Gastroesophageal sphincter (tissue), 4 donors: ENCODE measurements at regions not wholly inside any gene's neighbourhood (a gene's known extent, or its start where the extent isn't known, plus 50 kb on each side); places are given as distances from the start of the nearest gene placed in this dataset.

Experiments used
- ATAC-seq: fragments of 150-250 bp; one replicate; pipeline ENCODE4 v1.9.1; 2016; ENCODE audit warnings: mild to moderate bottlenecking, moderate library complexity
- H3K27ac ChIP-seq, 4 donors: fragments of 200-600 bp; sonication (generic) in 3 of 4; 1 replicate in 3 of 4; 2 replicates in 1 of 4; pipeline ENCODE4 v1.5.1; 2016 to 2019
- H3K27me3 ChIP-seq: fragments of 200-600 bp; sonication (generic); one replicate; pipeline ENCODE4 v1.5.1; 2019
- H3K36me3 ChIP-seq, 2 donors: fragments of 200-600 bp; sonication (generic); one replicate each; pipeline ENCODE4 v1.5.1; 2019; ENCODE audit warnings: control low read depth in 1 of 2
- H3K4me1 ChIP-seq, 3 donors: fragments of 200-600 bp; sonication (generic); 1 replicate in 2 of 3; 2 replicates in 1 of 3; pipeline ENCODE4 v1.5.1; 2016 to 2019; ENCODE audit warnings: control low read depth in 2 of 3
- H3K4me3 ChIP-seq, 2 donors: fragments of 200-600 bp; sonication (generic); one replicate each; pipeline ENCODE4 v1.5.1; 2019; ENCODE audit warnings: mild to moderate bottlenecking in 1 of 2, moderate library complexity in 1 of 2
- H3K9me3 ChIP-seq, 3 donors: fragments of 200-600 bp; sonication (generic); one replicate each; pipeline ENCODE4 v1.5.1; 2017 to 2019; ENCODE audit warnings: control low read depth in 2 of 3
- EP300 ChIP-seq: sonication (generic); formaldehyde crosslinking; IDR thresholded peaks from one replicate; pipeline ENCODE4 v1.6.1; 2017; ENCODE audit warnings: antibody characterized with exemption, mild to moderate bottlenecking
- POLR2A ChIP-seq, 2 donors: fragments of 450-650 bp; IDR thresholded peaks; one replicate each; pipeline ENCODE4 v1.6.1; 2017; ENCODE audit warnings: antibody characterized with exemption in 2 of 2, mild to moderate bottlenecking in 2 of 2, moderate library complexity in 1 of 2
- POLR2AphosphoS5 ChIP-seq: sonication (generic); formaldehyde crosslinking; IDR thresholded peaks from one replicate; pipeline ENCODE4 v1.6.1; 2017; ENCODE audit warnings: antibody characterized with exemption
- WGBS, 2 donors: methylation state at CpG; one replicate each; pipeline ENCODE4 v1.1.5; 2018; ENCODE audit warnings: low coverage in 1 of 2; 5-methylcytosine and 5-hydroxymethylcytosine counted together
- TF ChIP-seq, protein P1 (sequence below), 4 experiments: fragments of 200-600 bp in 2 of 4; fragments of 450-650 bp in 2 of 4; sonication (generic) in 1 of 4; IDR thresholded peaks; one replicate each; pipeline ENCODE4 v1.5.1; 2017 to 2019; ENCODE audit warnings: antibody characterized with exemption in 4 of 4, mild to moderate bottlenecking in 2 of 4, moderate library complexity in 2 of 4

DNA sequence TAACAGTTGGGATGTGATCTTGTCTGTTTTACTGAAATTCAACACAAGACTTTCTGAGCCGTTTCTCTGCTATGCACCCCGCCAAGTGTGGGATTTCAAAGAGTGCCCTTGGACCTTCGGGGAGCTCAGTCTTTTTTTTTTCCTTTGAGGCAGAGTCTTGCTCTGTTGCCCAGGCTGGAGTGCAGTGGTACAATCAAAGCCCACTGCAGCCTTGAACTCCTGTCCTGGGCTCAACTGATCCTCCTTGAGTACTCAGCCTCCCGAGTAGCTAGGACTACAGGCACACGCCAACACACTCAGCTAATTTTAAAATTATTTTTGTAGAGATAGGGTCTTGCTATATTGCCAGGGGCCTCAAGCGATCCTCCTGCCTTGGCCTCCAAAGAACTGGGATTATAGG is 162.9 kb downstream of the BAMBI start:
- ATAC-seq, result no peak
- Histone ChIP-seq H3K4me3 (no peak overlapping the region), H3K36me3 (no peaks in the 10 kb centered on the region), H3K27me3 (no peaks in the 10 kb centered on the region), H3K27ac (no peak overlapping the region), H3K9me3 (peaks cover 0 to 6% (median 0%) of the 10 kb centered on the region in 3 donors), H3K4me1 (peaks cover 0 to 18% (median 0%) of the 10 kb centered on the region in 3 donors)
- 85% methylated on average over 4 to 5 of the region's 6 CpGs for WGBS, 2 donors
- TF ChIP-seq POLR2A (IDR thresholded peaks at IDR 0.05), result no peak
- TF ChIP-seq EP300, result no peak
- TF ChIP-seq, protein P1, sequence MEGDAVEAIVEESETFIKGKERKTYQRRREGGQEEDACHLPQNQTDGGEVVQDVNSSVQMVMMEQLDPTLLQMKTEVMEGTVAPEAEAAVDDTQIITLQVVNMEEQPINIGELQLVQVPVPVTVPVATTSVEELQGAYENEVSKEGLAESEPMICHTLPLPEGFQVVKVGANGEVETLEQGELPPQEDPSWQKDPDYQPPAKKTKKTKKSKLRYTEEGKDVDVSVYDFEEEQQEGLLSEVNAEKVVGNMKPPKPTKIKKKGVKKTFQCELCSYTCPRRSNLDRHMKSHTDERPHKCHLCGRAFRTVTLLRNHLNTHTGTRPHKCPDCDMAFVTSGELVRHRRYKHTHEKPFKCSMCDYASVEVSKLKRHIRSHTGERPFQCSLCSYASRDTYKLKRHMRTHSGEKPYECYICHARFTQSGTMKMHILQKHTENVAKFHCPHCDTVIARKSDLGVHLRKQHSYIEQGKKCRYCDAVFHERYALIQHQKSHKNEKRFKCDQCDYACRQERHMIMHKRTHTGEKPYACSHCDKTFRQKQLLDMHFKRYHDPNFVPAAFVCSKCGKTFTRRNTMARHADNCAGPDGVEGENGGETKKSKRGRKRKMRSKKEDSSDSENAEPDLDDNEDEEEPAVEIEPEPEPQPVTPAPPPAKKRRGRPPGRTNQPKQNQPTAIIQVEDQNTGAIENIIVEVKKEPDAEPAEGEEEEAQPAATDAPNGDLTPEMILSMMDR (IDR thresholded peaks at IDR 0.05), result no peak
- TF ChIP-seq POLR2AphosphoS5, result no peak

DNA sequence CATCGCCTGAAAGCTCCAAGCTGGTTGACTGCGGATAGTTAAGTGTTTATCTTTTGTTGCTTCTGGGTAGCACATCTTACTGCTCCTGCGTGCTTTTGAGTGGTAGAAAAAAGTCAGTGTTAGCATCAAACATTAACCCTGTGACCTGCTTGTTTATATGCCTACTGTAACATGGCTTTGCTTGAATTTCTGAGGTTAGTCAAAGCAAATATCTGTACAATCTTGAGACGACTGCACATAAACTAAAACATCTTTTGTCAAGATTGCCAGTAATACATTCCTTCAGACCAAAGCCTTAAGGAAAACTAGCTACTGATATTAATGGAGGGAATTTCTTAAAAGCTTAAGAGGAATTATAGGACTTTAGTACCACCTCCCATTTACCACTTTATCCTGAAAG is 163.7 kb downstream of the BAMBI start:
- Histone ChIP-seq H3K27ac (no peak overlapping the region), H3K36me3 (no peaks in the 10 kb centered on the region), H3K27me3 (no peaks in the 10 kb centered on the region), H3K4me1 (peaks cover 0 to 18% (median 0%) of the 10 kb centered on the region in 3 donors), H3K9me3 (peaks cover 0 to 14% (median 0%) of the 10 kb centered on the region in 3 donors), H3K4me3 (no peak overlapping the region)
- TF ChIP-seq, protein P1 (IDR thresholded peaks at IDR 0.05), result no peak
- TF ChIP-seq POLR2AphosphoS5, result no peak
- TF ChIP-seq POLR2A (IDR thresholded peaks at IDR 0.05), result no peak
- no peak for TF ChIP-seq EP300
- 51 to 58% methylated on average over 3 to 4 of the region's 4 CpGs for WGBS, 2 donors
- no peak for ATAC-seq

DNA sequence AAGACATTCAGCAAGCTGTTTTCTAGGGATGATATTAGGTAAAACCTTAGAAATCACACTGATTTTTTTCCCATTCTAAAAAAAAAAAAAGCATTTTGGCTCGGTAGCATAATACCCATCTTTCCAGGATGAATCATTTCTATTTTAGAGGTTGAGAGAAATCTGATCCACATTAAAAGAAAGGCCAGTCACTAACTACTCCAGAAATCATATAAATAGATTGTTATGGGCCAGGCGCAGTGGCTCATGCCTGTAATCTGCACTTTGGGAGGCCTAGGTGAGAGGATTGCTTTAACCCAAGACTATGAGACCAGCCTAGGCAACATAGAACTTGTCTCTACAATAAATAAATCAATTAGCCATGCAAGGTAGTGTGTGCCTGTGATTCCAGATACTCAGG is 164.3 kb downstream of the BAMBI start:
- Histone ChIP-seq H3K36me3 (no peaks in the 10 kb centered on the region), H3K27ac (no peak overlapping the region), H3K27me3 (no peaks in the 10 kb centered on the region), H3K4me3 (no peak overlapping the region), H3K9me3 (peaks cover 0 to 14% (median 0%) of the 10 kb centered on the region in 3 donors), H3K4me1 (peaks cover 0 to 18% (median 0%) of the 10 kb centered on the region in 3 donors)
- 7 to 27% methylated on average over 2 of the region's 2 CpGs for WGBS, 2 donors
- no peak for ATAC-seq
- TF ChIP-seq, protein P1 (IDR thresholded peaks at IDR 0.05), result no peak
- TF ChIP-seq EP300, result no peak
- TF ChIP-seq POLR2A (IDR thresholded peaks at IDR 0.05), result no peak
- TF ChIP-seq POLR2AphosphoS5, result no peak

DNA sequence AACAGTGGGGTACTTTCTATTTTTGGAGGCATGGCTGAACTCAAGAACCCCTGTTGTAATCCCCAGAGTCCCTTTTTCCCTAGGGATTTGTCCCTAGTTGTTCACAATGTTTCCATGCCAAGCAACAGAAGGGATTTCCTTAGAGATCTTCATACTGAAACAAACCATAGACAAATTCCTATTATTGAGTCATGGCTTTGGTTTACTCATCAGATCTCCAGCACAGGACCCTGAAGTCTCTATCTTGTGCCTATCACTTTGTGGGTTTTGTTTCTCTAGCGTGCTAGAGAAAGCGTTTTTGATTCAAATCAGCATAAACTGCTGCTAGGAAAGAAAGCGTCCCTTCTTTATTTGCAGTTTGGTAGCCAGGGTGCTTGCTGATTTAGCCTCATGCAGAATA is 165.0 kb downstream of the BAMBI start:
- Histone ChIP-seq H3K4me1 (peaks cover 0 to 18% (median 0%) of the 10 kb centered on the region in 3 donors), H3K27ac (no peak overlapping the region), H3K36me3 (no peaks in the 10 kb centered on the region), H3K27me3 (no peaks in the 10 kb centered on the region), H3K4me3 (no peak overlapping the region), H3K9me3 (peaks cover 0 to 14% (median 0%) of the 10 kb centered on the region in 3 donors)
- no peak for TF ChIP-seq POLR2A (IDR thresholded peaks at IDR 0.05)
- TF ChIP-seq, protein P1 (IDR thresholded peaks at IDR 0.05), result no peak
- no peak for TF ChIP-seq POLR2AphosphoS5
- TF ChIP-seq EP300, result no peak
- 72 to 100% methylated on average over 3 of the region's 3 CpGs for WGBS, 2 donors
- ATAC-seq, result no peak

DNA sequence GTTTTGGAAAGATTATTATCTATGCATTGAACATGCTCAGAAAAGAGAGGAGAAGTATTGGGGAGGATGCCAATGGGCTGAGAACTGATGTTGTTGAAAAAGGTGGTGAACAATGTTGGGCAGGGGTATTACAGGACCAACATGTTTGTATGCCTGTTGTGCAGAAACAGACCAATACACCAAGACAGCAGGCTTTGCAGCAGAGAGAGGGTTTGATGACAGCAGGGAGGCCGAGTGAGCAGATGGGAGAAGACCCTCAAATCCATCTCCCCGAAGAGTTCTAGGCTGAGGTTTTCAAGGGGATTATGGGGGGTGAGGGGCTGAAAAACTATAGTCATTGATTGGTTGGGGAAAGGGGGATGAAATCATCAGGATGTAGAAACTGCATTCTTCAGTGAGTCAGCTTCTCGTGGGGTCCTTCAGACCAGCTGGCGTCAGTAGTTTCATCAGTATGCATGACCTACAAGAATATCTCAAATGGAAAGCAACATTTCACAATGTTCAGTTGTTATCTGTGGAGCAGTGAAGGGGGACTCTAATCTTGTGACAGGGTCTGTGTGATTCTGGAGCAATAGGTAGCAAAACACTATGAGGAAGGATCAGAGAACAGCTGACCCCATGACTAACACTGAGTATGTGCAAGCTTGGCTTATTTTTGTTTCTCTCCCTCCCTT is 167.8 kb downstream of the BAMBI start:
- ATAC-seq, result no peak
- TF ChIP-seq POLR2AphosphoS5 (no peak), EP300 (no peak), POLR2A (IDR thresholded peaks at IDR 0.05) (no peak)
- TF ChIP-seq, protein P1 (IDR thresholded peaks at IDR 0.05), result no peak
- WGBS, 2 donors, result 92 to 100% methylated on average over 2 to 4 of the region's 4 CpGs

More for the DNA sequence above, 167.8 kb downstream of the BAMBI start:
- Histone ChIP-seq H3K27ac (no peak overlapping the region), H3K4me1 (peaks cover 0 to 7% (median 0%) of the 10 kb centered on the region in 3 donors), H3K27me3 (no peaks in the 10 kb centered on the region), H3K9me3 (peaks cover 0 to 14% (median 0%) of the 10 kb centered on the region in 3 donors), H3K4me3 (no peak overlapping the region), H3K36me3 (no peaks in the 10 kb centered on the region)
